CD4-positive, alpha-beta T cell treated with Interferon alpha-2 for 1 hour (primary cell): ENCODE measurements at regions not wholly inside any gene's neighbourhood (a gene's known extent, or its start where the extent isn't known, plus 50 kb on each side); places are given as distances from the start of the nearest gene placed in this dataset.

ENCODE experiments used
- DNase-seq, 2 donors: peaks; one replicate each; pipeline ENCODE4 v3.0.0-alpha.2; 2020 to 2022

GRCh38 chrX:30949554-30949953, 60.5 kb upstream of the TAB3 start:
- DNase-seq: no peak

- DNase-seq: no peak
Measured at GRCh38 chrX:30948626-30949025, 59.6 kb upstream of the TAB3 start.

GRCh38 chrX:30948051-30948450, 59.0 kb upstream of the TAB3 start:
- DNase-seq: no peak

GRCh38 chrX:30943984-30944383, 54.9 kb upstream of the TAB3 start:
- no peak for DNase-seq

- no peak for DNase-seq
Measured at GRCh38 chrX:30941898-30942297, 52.8 kb upstream of the TAB3 start.

GRCh38 chrX:30939928-30940327, 50.9 kb upstream of the TAB3 start:
- DNase-seq: no peak
